Endothelial cell of umbilical vein (primary cell): ENCODE measurements at regions not wholly inside any gene's neighbourhood (a gene's known extent, or its start where the extent isn't known, plus 50 kb on each side); places are given as distances from the start of the nearest gene placed in this dataset.

Experiments used
- BruUV-seq: library from RNA; stranded (reverse); fragments of 400-500 nt; replicated peaks from 2 replicates; lab custom pipeline; 2021; lab: Mats Ljungman, UMichigan
- CTCF ChIA-PET: fragments of 300-600, 350-600 bp; sonication (Branson Sonifier 250); formaldehyde crosslinking; loops from one replicate; lab custom pipeline; 2021; ENCODE audit warnings: antibody characterized with exemption, inconsistent platforms; lab: Charles Lee
- POLR2A ChIA-PET: fragments of 300-600, 350-600 bp; sonication (Branson Sonifier 250); formaldehyde crosslinking; loops from one replicate; lab custom pipeline; 2021; ENCODE audit warnings: antibody characterized with exemption, inconsistent platforms; lab: Charles Lee
- DNase-seq: peaks from one replicate; pipeline ENCODE4 v3.0.0-alpha.2; 2011; ENCODE audit warnings: low read depth, low spot score
- FAIRE-seq: peaks from 2 replicates; lab custom pipeline; 2011; peaks lifted over from hg19 to GRCh38; lab: Jason Lieb, UNC
- H2AFZ ChIP-seq: 2 replicates; pipeline ENCODE4 v1.6.0; 2012; ENCODE audit warnings: low read depth, low read length, control low read depth, inconsistent platforms
- H3K27ac ChIP-seq: 2 replicates; pipeline ENCODE4 v1.5.1; 2011; ENCODE audit warnings: low read depth, mild to moderate bottlenecking, control low read depth, low read length, moderate library complexity; ENCODE audit not compliant: insufficient read depth
- H3K27me3 ChIP-seq, 2 experiments: 2 replicates each; pipeline versions ENCODE4 v1.6.0 to v1.6.1; 2011; ENCODE audit warnings: low read length in 2 of 2, mixed read lengths in 1 of 2; ENCODE audit not compliant: control insufficient read depth in 2 of 2, insufficient read depth in 2 of 2
- H3K36me3 ChIP-seq, 2 experiments: 2 replicates in 1 of 2; 3 replicates in 1 of 2; pipeline ENCODE4 v1.5.1; 2011; ENCODE audit warnings: low read length in 2 of 2, mild to moderate bottlenecking in 1 of 2, moderate library complexity in 1 of 2; ENCODE audit not compliant: control insufficient read depth in 2 of 2, insufficient read depth in 2 of 2; ENCODE audit errors: extremely low read depth in 1 of 2
- H3K4me1 ChIP-seq: 3 replicates; pipeline ENCODE4 v1.5.1; 2011; ENCODE audit warnings: mild to moderate bottlenecking, low read length; ENCODE audit not compliant: control insufficient read depth, insufficient read depth; ENCODE audit errors: extremely low read depth
- H3K4me2 ChIP-seq: 2 replicates; pipeline ENCODE4 v1.6.1; 2011; ENCODE audit warnings: low read length, control low read depth, mixed read lengths; ENCODE audit not compliant: insufficient read depth
- H3K4me3 ChIP-seq, 3 experiments: fragments of 200-600 bp in 1 of 3; sonication (generic), shearing (Covaris generic) in 1 of 3; replicated peaks in 1 of 3; 2 replicates each; pipeline ENCODE4 v1.5.1; 2011 to 2016; ENCODE audit warnings: control low read depth in 3 of 3, low read length in 3 of 3, mild to moderate bottlenecking in 2 of 3, inconsistent platforms in 1 of 3, low read depth in 1 of 3, moderate library complexity in 1 of 3; ENCODE audit not compliant: insufficient read depth in 1 of 3
- H3K79me2 ChIP-seq: 2 replicates; pipeline ENCODE4 v1.6.0; 2012; ENCODE audit warnings: low read length, inconsistent platforms; ENCODE audit not compliant: control insufficient read depth, insufficient read depth
- H3K9ac ChIP-seq: replicated peaks from 2 replicates; pipeline ENCODE3; 2011; ENCODE audit warnings: low read length, control low read depth; ENCODE audit not compliant: insufficient read depth; ENCODE audit errors: extremely low read depth
- H3K9me1 ChIP-seq: replicated peaks from 3 replicates; pipeline ENCODE4 v1.6.0; 2011; ENCODE audit warnings: mild to moderate bottlenecking, low read length; ENCODE audit not compliant: control insufficient read depth, insufficient read depth; ENCODE audit errors: extremely low read depth
- H3K9me3 ChIP-seq: replicated peaks from 2 replicates; pipeline ENCODE4 v1.5.1; 2012; ENCODE audit warnings: low read length, inconsistent platforms; ENCODE audit not compliant: control insufficient read depth, insufficient read depth
- H4K20me1 ChIP-seq: replicated peaks from 2 replicates; pipeline ENCODE3; 2011; ENCODE audit warnings: mild to moderate bottlenecking, low read length; ENCODE audit not compliant: control insufficient read depth, insufficient read depth; ENCODE audit errors: extremely low read depth
- CTCF ChIP-seq, 2 donors: IDR thresholded peaks; 1 replicate in 1 of 2; 2 replicates in 1 of 2; pipeline ENCODE4 v1.5.1; 2011; ENCODE audit warnings: low read length in 2 of 2, mild to moderate bottlenecking in 2 of 2, moderate library complexity in 2 of 2, control low read depth in 1 of 2, inconsistent platforms in 1 of 2, low read depth in 1 of 2; ENCODE audit not compliant: insufficient read depth in 1 of 2; ENCODE audit errors: extremely low read depth in 1 of 2
- EZH2 ChIP-seq: IDR thresholded peaks from 2 replicates; pipeline ENCODE4 v1.6.1; 2012; ENCODE audit warnings: borderline replicate concordance, low read depth, mild to moderate bottlenecking, moderate library complexity, low read length, inconsistent platforms; ENCODE audit not compliant: severe bottlenecking
- FOS ChIP-seq: IDR thresholded peaks from 2 replicates; pipeline ENCODE4 v1.6.1; 2011; ENCODE audit warnings: mild to moderate bottlenecking, low read length, moderate library complexity, borderline replicate concordance; ENCODE audit not compliant: insufficient read depth
- GATA2 ChIP-seq: IDR thresholded peaks from 2 replicates; pipeline ENCODE4 v1.7.0; 2011; ENCODE audit warnings: low read depth, mild to moderate bottlenecking, moderate library complexity, mixed read lengths, low read length; ENCODE audit not compliant: insufficient read length, insufficient read depth
- JUN ChIP-seq: IDR thresholded peaks from 2 replicates; pipeline ENCODE4 v1.6.1; 2011; ENCODE audit warnings: borderline replicate concordance, low read depth; ENCODE audit not compliant: insufficient read length, insufficient read depth
- MAX ChIP-seq: IDR thresholded peaks from 2 replicates; pipeline ENCODE4 v1.6.1; 2011; ENCODE audit not compliant: insufficient read depth, insufficient read length
- MYC ChIP-seq: IDR thresholded peaks from one replicate; pipeline ENCODE4 v1.6.1; 2011; ENCODE audit warnings: mild to moderate bottlenecking, low read depth, low read length
- POLR2A ChIP-seq: IDR thresholded peaks from 2 replicates; pipeline ENCODE4 v1.6.1; 2012; ENCODE audit warnings: low read depth, mild to moderate bottlenecking, control low read depth, low read length
- POLR2AphosphoS5 ChIP-seq: IDR thresholded peaks from 2 replicates; pipeline ENCODE4 v1.6.1; 2012; ENCODE audit warnings: low read depth, mild to moderate bottlenecking, control low read depth, low read length, moderate library complexity; ENCODE audit not compliant: insufficient read depth
- dilution Hi-C: fragments of 300-500 bp; cut with MboI; formaldehyde crosslinking; loops from one replicate; pipeline ENCODE4 v1.15.0; 2019; ENCODE audit warnings: low sequenced_read_pairs; ENCODE audit not compliant: extremely low pct_ligation_motif_present
- intact Hi-C: fragments of 100-400 bp; cut with micrococcal nuclease; formaldehyde crosslinking; loops from one replicate; pipeline ENCODE4 v1.10.0; 2022

GRCh38 chr1:47571161-47571560, 133.3 kb downstream of the FOXD2 start:
- no peaks in the 10 kb centered on the region for H4K20me1 ChIP-seq
- no peaks in the 10 kb centered on the region for H3K27me3 ChIP-seq
- no TSS peak for BruUV-seq
- H3K9me3 ChIP-seq, result no peaks in the 10 kb centered on the region
- DNase-seq, result no peak
- dilution Hi-C loops (no loop called here), intact Hi-C loops (loop anchor here (2.0 kb wide), 1 partner anchor 86 kb away; no protein-coding TSS in a partner anchor)
- POLR2A ChIA-PET, result no interaction called here
- no peaks in the 10 kb centered on the region for H3K9me1 ChIP-seq
- CTCF ChIA-PET, result no interaction called here
- no peak overlapping the region for H3K4me3 ChIP-seq
- TF ChIP-seq CTCF (IDR thresholded peaks at IDR 0.05; ENCODE audit: extremely low read depth in 1 of 2, insufficient read depth in 1 of 2, low read depth in 1 of 2, low read length in 2 of 2) (no peak), EZH2 (no peak), POLR2A (no peak), FOS (no peak), JUN (no peak), POLR2AphosphoS5 (no peak), MYC (no peak), MAX (no peak), GATA2 (no peak)
- no peak overlapping the region for H2AFZ ChIP-seq
- H3K79me2 ChIP-seq, result no peaks in the 10 kb centered on the region
- H3K36me3 ChIP-seq, result no peaks in the 10 kb centered on the region
- FAIRE-seq, result no peak
- H3K4me2 ChIP-seq, result no peak overlapping the region
- no peak overlapping the region for H3K27ac ChIP-seq
- no peak overlapping the region for H3K9ac ChIP-seq
- H3K4me1 ChIP-seq, result peaks cover 25% of the 10 kb centered on the region
